GM18858 (cell line): ENCODE measurements at regions not wholly inside any gene's neighbourhood (a gene's known extent, or its start where the extent isn't known, plus 50 kb on each side); places are given as distances from the start of the nearest gene placed in this dataset.
"Not testable (repeated sequence)": the region's sequence is repeated elsewhere in the genome, so short reads cannot be mapped to it uniquely, and the experiment has no call there.

ENCODE experiments used
- ATAC-seq: cut with Tn5 transposase; IDR thresholded peaks from one replicate; pipeline ENCODE4 v1.9.1; 2021; ENCODE audit not compliant: unreplicated experiment

DNA sequence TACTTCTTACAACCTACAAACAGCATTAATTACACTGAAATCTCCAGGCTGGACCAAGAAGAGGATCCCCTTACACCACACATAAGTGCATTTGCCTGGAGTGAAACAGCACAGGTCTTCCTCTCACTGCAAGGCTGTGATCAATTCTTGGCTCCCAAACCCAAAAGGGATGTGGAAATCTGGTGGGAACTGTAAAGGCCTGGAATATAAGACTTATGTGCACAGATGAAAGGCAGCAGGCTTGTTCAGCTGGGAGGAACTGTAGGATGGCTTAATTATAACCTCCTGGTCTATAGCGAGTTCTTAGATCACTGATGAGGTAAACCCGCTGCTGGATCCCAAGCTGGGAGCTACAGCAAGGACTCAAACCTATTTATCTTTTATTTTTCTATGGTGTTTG is 182.9 kb upstream of the TNC start:
- no peak for ATAC-seq

DNA sequence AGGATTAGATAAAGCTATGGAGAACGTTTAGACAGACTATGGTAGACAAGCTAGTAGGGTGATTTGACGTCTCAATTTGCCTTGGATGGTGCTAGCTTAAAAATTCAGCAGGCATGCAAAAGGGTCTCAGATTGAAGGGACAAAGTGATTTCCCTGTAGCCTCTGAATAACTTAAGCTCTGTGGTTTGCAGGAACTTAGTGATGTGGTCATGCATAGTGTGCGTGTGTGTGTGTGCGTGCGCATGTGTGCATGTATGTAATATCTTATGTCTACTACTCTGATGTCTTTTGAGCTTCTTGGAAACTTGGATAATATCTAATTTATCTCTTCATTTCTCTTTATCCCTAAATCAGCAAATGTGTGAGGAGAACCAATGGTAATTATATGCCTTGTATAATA is 183.6 kb upstream of the TNC start:
- no peak for ATAC-seq

DNA sequence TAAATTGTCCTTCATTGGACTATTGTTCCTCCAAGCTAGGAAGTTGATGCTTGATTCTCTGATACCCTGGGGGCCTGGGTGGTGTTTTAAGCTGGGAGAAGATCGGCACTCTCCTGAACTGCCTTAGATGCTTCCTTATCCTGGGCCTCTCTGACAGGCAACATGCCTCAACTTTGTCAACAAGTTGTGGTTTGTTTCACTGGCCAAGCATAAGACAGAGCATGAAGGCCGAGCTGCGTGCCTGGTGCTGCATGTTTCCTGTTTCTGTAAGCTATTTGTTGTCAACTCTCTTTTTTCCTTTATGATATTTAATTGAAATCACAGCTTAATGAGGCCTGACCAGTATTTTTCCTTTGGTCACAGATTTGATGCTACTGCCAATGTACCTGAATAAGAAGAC is 187.6 kb upstream of the TNC start:
- ATAC-seq, result no peak

DNA sequence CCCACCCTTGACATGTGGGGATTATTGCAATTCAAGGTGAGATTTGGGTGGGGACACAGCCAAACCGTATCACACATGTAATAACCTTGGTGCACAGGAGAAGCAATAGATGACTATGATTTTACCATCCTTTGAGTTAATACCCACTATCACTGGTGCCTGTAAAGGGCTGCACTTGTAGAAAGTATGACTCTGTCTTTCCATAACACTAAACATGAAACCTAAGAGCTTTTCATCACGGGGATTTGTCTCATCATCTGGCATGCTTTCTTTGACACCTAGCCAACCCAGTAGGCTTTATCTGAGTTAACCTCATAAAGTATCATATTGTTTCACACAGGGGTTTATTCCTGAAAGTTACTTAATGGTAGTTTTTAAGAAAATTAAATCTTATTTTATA is 188.9 kb upstream of the TNC start:
- ATAC-seq, result no peak

DNA sequence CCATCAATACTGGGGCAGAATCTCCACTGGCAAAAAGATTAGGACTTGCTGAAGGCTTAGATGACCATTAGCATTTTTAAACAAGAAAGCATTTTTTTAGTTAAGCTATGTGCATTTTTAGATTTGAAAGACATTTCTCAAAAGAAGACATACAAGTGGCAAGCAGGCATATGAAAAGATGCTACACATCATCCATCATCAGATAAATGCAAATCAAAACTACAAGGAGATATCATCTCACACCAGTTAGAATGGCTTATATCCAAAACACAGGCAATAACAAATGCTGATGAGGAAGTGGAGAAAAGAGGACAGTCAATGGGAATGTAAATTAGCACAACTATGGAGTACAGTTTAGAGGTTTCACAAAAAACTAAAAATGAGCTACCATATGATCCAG is 195.6 kb upstream of the TNC start:
- ATAC-seq, result no peak

DNA sequence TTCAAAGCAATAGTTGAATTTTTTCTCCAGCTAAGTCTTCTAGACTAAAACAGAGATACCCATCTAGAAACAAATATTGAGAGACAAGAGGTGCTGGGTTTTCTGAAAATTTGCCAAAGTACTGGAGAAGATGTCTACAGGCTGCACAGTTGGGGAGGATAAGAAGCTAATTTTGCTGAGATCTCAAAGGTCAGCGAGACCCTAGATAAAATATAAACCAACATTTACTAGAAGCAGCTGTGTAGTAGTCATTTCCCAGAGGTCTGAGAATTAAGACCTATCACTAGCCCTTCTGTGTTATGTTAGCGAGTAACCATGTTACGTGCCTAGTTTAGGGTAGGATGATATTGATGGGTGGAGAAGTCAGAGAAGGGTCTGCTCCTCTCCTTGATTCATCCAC is 208.5 kb upstream of the TNC start:
- no peak for ATAC-seq

DNA sequence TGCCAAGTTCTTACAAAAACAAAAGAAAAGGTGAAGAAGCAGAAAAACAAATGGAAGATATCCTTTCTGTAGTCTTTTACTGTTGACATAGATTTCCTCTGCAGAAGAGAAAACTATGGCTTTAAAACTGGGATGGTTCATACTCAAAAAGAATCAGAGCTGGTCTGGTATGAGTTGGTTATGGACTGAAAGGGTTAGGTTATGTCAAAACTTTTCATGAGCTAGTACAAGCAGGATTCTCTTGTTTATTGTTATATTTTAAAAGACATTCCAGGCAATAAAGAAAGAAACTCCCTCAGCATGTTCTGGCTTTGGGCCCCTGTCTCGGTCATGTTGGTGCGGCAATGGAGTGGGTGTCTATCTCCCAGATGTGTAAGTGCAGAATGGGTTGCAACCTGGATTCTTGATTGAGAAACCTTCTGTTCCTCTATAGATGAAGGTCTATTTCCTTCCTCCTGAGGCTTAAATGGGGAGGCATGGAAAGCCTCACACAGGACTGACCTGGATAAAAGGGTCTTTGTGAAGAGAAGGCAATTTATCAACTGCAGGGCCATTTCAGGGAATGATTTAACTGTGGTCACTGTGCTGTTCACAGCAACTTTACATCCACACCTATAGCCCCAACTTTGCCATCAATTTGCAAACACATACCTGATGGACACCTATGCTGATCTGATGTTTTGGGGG is 209.6 kb upstream of the TNC start:
- no peak for ATAC-seq

DNA sequence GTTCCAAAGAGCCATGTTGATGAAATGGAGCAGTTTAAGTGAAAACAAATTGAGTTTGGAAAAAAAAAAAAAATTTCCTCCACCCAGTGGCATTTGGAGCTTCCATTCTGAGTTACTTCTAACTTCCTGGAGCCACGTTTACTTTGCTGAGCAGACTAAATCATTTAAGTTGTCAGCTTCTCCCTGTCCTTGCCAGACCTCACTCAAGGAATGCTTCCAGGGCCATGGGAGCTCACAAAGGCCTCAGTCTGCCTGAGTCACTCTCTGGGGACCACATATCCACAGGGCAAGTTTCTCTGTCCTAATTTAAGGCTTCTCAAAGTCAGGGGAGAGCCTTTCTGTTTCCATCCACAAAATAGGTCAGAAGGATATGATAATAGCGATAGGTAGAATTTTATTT is 210.3 kb upstream of the TNC start:
- ATAC-seq, result no peak

DNA sequence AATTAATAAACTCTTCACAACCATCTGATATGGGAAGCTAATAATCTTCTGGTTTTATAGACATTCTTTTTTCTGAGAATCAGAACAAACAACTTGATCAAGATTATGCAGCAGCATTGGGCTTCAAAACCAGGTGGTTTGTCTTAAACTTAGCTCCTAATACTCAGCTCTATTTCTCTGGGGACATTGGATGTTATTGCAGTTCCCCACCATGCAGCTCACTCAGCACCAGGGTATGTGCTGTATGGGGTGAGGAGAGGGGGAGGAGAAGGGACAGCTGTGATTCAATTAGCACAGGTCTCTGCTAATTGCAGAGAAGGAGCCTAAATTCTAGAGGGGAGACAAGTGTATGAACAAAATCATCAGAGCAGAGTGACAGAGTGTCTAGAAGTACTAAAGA is 210.7 kb upstream of the TNC start:
- ATAC-seq, result no peak

DNA sequence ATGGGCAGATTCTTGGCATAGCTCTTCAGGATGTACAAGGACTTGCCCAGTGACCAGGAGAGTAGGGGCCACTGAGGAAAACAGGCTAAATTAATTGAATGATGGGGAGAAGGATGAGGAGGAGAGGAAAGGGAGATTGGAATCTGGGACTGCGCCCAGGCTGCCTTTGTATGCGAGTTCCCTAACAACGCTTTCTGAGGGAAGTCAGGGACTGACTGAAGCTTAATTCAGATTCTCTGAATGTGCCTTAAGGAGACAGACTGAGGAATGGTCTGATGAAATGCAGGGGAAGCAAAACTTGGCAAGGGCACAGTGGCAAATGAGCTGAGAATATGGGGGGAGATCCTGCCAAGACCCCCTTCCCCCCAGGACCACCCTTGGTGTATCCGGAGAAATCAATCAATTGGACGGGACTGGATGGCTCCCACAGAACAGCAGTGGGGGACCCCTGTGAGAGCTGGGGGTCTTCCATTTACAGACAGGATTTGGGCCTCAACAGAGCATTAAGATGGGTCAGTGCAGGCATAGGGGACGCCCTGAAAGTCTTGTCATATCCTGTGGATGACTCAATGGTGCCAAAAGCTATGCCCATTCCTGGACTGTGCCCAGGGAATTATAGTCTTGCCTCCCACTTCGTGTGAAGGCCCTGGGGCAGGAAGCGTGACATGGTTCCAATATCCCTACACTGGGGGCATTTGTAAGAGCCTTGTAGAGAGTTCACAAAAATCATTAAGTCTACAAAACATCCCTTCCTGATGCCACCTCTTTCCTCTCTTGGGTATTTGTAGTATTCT is 215.5 kb upstream of the TNC start:
- no peak for ATAC-seq

DNA sequence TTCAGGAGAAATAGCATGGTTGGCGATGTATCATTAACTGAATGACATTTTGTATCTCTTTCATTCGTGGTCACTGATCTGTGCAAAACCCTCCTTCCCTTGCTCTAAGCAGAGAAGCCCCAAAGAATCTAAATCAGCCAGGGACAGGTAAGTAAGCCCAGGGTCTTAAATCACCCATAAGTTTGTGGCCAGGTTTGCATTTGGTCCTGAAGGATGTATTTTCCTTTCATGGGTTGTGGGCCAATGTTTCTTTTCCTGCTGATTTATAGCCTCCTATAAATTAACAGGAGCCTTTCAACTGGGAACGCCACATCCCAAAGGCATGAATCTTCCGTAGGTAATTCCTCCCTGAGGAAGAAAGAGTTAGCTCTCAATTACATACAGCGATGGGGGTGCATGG is 217.5 kb upstream of the TNC start:
- ATAC-seq, result no peak

DNA sequence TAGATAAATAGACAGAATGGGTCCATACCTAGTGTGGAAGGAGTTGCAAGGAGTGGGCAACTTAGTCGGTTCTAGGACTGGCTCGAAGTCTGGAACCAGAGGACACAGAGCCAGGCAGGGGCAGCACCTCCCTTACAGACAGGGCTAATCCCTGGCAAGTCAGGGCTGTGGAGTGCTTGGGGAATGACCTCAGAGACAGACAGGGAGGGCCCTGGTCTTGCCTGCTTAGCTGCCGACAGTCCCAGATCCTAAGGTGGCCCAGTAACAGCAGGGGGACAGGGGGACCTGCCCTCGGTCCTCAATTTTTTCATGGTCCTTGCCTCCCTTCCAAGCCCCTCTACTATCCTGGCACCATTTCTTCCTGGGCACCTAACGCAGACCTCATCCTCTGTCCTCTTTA is 222.4 kb upstream of the TNC start:
- ATAC-seq, result no peak

DNA sequence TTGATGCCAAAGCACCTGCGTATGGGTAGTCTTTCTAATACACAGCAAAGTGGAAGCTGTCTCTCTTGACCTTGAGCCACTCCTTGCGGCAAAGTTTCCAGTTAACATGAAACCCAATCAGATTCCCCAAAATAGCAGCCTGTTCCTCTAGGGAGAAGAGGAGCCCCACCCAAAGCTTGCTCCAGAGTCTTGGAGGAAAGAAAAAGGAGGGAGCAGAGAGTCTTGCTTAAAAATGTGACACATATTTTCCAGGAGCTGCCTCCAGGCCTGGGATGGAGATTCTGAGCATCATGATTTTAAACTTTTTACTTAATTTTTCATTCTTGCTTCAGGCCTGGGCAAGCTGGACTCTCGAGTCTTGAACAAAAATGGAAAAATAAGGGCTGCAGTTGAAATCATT is 223.5 kb upstream of the TNC start:
- no peak for ATAC-seq

DNA sequence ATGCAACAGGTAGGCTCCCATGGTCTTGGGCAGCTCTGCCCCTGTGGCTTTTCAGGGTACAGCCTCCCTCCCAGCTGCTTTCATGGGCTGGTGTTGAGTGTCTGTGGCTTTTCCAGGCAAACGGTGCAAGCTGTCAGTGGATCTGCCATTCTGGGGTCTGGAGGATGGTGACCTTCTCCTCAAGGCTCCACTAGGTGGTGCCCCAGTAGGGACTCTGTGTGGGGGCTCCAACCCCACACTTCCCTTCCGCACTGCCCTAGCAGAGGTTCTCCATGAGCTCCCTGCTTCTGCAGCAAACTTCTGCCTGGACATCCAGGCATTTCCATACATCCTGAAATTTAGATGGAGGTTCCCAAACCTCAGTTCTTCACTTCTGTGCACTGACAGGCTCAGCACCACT is 229.8 kb upstream of the TNC start:
- not testable (repeated sequence) for ATAC-seq

DNA sequence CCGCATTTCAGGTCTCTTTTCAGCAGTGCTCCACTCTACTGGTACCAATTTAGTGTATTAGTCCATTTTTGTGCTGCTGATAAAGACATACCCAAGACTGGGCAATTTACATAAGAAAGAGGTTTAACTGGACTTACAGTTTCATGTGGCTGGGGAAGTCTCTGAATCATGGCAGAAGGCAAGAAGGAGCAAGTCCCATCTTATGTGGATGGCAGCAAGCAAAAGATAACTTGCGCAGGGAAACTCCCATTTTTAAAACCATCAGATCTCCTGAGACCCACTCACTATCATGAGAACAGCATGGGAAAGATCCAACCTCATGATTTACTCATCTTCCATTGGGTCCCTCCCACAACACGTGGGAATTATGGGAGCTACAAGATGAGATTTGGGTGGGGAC is 231.0 kb upstream of the TNC start:
- not testable (repeated sequence) for ATAC-seq

DNA sequence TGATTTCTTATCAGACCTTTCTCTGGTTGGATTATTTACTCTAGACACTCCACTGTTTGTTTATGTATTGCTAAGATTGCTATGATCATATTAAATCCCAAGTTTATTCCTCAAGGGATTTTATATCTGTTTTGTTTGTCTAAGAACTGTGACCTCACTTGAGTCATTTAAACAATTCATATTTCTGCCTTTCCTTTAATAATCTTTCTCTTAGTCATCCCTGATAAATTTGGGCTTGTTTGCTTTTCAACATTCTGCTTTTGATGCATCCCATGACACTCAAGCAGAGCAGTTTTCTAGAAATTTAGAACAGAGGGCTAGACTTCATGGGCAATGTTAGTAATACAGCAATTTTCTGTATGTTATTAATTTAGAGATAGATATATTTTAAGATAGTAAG is 231.6 kb upstream of the TNC start:
- no peak for ATAC-seq

DNA sequence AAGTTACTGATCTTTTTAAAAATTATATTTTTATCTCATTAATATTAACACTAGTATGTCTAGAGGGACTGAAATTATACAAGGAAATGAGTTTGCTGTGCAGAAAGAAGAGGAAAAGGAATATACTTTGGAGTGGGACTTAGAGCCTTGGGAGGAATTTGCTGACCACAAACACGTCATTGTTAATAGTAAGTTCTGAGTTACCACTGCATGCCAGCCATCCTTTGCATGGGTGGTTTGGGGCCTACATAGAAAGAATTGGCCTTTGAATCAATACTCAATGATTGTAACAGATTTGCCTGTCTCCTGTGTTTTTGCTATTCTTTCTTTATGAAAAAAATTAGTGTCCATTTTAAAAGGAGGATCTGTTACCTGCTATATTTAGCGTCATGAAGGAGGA is 232.6 kb upstream of the TNC start:
- ATAC-seq, result no peak

DNA sequence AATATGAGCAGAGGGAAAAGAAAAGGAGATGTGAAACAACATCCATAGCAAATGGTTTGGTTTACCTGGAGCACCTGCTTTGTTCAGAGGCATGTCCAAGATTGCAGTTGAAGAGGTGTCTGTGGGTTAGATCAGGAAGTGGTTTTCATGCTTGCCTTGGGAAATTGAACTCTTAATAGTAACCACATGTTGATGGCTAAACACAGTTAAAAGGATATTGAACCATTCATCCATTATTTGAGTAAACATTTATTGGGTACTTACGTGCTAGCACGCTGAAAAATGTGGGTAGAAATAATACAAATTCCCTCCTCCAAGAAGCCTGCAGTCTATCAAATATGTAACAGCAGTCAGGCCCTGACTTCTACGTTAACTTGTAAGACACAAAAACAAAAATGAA is 235.7 kb upstream of the TNC start:
- no peak for ATAC-seq

DNA sequence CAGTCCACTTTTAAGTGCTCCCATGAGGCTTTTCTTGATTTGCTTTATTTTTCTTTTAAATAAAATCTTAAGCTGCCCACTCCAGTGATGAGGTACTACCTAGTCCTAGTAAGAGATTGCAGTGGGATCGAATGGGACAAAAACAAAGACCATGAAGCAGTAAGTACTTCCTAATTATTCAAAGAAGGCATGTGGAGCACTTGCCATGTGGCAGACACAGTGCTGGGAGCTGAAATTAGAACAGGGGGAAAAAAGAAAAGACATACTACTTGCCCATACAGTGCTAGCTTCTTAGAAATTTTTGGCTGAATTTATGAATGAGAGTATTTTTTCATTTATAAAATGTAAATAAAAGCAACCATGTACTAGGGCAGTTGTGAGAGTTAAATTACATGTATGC is 239.9 kb upstream of the TNC start:
- ATAC-seq, result no peak

DNA sequence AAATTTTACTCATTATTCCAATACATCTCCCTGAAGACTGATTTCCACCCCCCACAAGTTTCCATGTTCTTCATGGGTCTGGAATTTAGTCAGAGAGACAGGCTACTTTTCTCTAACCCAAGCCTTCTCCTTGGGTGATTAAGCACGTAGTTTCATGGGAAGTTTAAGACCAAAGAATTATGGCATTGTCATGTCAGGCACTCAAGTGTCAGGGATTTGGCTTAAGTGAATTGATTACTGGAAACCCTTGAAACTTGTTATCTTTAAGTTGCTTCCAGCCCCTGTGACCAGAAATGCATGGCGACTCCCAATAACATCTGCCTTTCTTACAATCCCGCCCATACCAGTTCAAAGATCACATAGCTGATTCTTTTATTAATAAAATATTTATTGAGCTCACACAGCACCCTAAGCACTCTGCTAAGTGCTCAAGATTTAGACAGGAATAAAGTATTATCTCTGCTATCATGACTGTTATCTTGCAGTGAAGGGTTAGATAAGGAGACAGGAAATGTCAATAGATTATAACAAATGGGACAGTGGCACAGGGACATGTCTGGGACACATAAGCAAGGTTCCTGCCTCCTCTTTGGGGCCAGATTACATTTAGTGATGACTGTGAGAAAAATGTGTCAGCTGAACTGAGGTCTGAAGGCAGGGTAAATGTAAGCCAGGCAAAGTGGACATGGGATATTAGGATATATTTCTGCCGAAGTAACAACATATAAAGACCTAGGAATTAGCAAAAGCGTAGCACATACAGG is 241.2 kb upstream of the TNC start:
- ATAC-seq, result no peak

DNA sequence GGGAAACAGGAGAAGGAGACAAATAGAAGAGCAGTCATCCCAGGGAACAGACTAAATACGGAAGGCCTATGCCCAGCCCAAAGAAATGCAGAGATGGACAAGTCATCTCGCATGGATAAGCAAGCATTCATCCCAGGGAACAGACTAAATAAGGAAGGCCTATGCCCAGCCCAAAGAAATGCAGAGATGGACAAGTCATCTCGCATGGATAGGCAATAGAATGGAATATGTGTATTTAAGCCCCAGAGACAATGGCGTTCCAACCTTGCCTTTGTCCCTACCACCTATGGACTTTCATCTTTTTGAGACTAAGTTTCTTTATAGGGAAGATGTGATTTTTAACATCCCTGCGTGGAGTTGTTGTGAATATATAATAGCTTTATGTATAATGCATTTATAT is 242.2 kb upstream of the TNC start:
- ATAC-seq, result no peak

DNA sequence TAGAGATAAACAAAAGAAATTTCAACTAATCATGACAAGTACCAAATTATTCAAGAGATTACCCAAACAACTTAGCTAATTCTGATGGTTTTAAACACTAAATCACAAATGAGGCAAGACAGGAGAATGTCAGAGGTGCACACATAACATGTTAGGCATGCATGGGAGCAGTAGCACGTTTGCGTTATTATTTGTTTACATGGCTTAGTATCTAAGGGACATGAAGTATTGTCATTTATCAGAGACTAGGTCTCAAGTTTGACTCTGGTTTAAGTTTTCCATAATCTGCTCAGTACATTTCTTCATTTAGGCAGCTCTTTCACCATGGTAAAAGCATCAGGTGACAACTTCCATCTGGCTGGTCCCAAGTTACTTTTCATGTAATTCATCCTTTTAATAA is 244.1 kb upstream of the TNC start:
- no peak for ATAC-seq
